Neural cell (in vitro differentiated cells): ENCODE measurements at regions not wholly inside any gene's neighbourhood (a gene's known extent, or its start where the extent isn't known, plus 50 kb on each side); places are given as distances from the start of the nearest gene placed in this dataset.

ENCODE experiments used
- H2AFZ ChIP-seq: fragments of 200-600, 300-800 bp; sonication (generic), shearing (Covaris generic); 2 replicates; pipeline ENCODE4 v1.6.0; 2014; ENCODE audit warnings: low read depth, mild to moderate bottlenecking, antibody characterized with exemption, low read length, moderate library complexity
- H3F3A ChIP-seq: fragments of 200-600 bp; shearing (Covaris generic); 2 replicates; pipeline ENCODE4 v1.6.1; 2016; ENCODE audit warnings: mild to moderate bottlenecking, moderate library complexity, mixed read lengths, antibody characterized with exemption, low read length; ENCODE audit not compliant: insufficient read depth, poor library complexity, severe bottlenecking
- H3K27ac ChIP-seq: fragments of 200-600, 300-800 bp; sonication (generic), shearing (Covaris generic); 2 replicates; pipeline ENCODE4 v1.5.1; 2014; ENCODE audit warnings: mild to moderate bottlenecking, low read length, moderate library complexity
- H3K27me3 ChIP-seq: fragments of 300-800, 200-600 bp; sonication (generic), shearing (Covaris generic); 2 replicates; pipeline ENCODE4 v1.6.0; 2014; ENCODE audit warnings: mild to moderate bottlenecking, low read depth, low read length, moderate library complexity; ENCODE audit not compliant: insufficient read depth
- H3K36me3 ChIP-seq: fragments of 300-800, 200-600 bp; sonication (generic), shearing (Covaris generic); 2 replicates; pipeline ENCODE4 v1.5.1; 2014; ENCODE audit warnings: mild to moderate bottlenecking, antibody characterized with exemption, low read length, moderate library complexity; ENCODE audit not compliant: insufficient read depth
- H3K4me2 ChIP-seq: fragments of 300-800, 200-600 bp; sonication (generic), shearing (Covaris generic); 2 replicates; pipeline ENCODE4 v1.6.0; 2014; ENCODE audit warnings: mild to moderate bottlenecking, low read length
- H3K4me3 ChIP-seq: fragments of 300-800, 200-600 bp; sonication (generic), shearing (Covaris generic); 2 replicates; pipeline ENCODE4 v1.5.1; 2014; ENCODE audit warnings: mild to moderate bottlenecking, low read length, moderate library complexity
- H3K79me2 ChIP-seq: fragments of 200-600 bp; shearing (Covaris generic); replicated peaks from 2 replicates; pipeline ENCODE4 v1.6.0; 2014; ENCODE audit warnings: mild to moderate bottlenecking, low read length, moderate library complexity; ENCODE audit not compliant: insufficient read depth
- H3K9ac ChIP-seq: fragments of 300-800, 200-600 bp; sonication (generic), shearing (Covaris generic); 2 replicates; pipeline ENCODE4 v1.6.1; 2016; ENCODE audit warnings: mild to moderate bottlenecking, low read length, mixed read lengths
- H3K9me2 ChIP-seq: fragments of 200-600 bp; shearing (Covaris generic); 2 replicates; pipeline ENCODE4 v1.6.1; 2016; ENCODE audit warnings: mild to moderate bottlenecking, low read length, mixed read lengths; ENCODE audit not compliant: insufficient read depth
- H3K9me3 ChIP-seq: fragments of 200-600, 300-800 bp; sonication (generic), shearing (Covaris generic); 2 replicates; pipeline ENCODE4 v1.6.1; 2016; ENCODE audit warnings: mild to moderate bottlenecking, mixed run types, low read length, moderate library complexity, mixed read lengths
- H4K20me1 ChIP-seq: fragments of 200-600 bp; shearing (Covaris generic); 2 replicates; pipeline ENCODE4 v1.6.1; 2016; ENCODE audit warnings: mild to moderate bottlenecking, mixed run types; ENCODE audit not compliant: insufficient read depth
- EP300 ChIP-seq: fragments of 450-650 bp; conservative IDR thresholded peaks from 2 replicates; pipeline ENCODE4 v1.6.1; 2014; ENCODE audit warnings: antibody characterized with exemption, mild to moderate bottlenecking, moderate library complexity; ENCODE audit not compliant: poor library complexity, severe bottlenecking
- EZH2 ChIP-seq: fragments of 200-600, 300-800 bp; shearing (Covaris generic), sonication (generic); IDR thresholded peaks from 2 replicates; pipeline ENCODE4 v1.6.1; 2014; ENCODE audit warnings: antibody characterized with exemption, low read length, borderline replicate concordance, mild to moderate bottlenecking; ENCODE audit not compliant: insufficient read depth, poor library complexity, severe bottlenecking
- MXI1 ChIP-seq: fragments of 450-650 bp; conservative IDR thresholded peaks from 2 replicates; pipeline ENCODE4 v1.6.1; 2014; ENCODE audit warnings: antibody characterized with exemption, mild to moderate bottlenecking; ENCODE audit not compliant: poor library complexity, severe bottlenecking
- POLR2AphosphoS5 ChIP-seq: IDR thresholded peaks from 2 replicates; pipeline ENCODE4 v1.6.1; 2012
- RAD21 ChIP-seq: fragments of 450-650 bp; conservative IDR thresholded peaks from 2 replicates; pipeline ENCODE4 v1.6.1; 2014; ENCODE audit warnings: antibody characterized with exemption, mild to moderate bottlenecking, moderate library complexity
- REST ChIP-seq: IDR thresholded peaks from 2 replicates; pipeline ENCODE4 v1.6.1; 2012; ENCODE audit warnings: borderline replicate concordance
- TAF1 ChIP-seq: IDR thresholded peaks from 2 replicates; pipeline ENCODE4 v1.6.1; 2012; ENCODE audit warnings: low read depth
- TF ChIP-seq, protein P1 (sequence below): fragments of 450-650 bp; IDR thresholded peaks from 2 replicates; pipeline ENCODE4 v1.5.1; 2014; ENCODE audit warnings: antibody characterized with exemption, mild to moderate bottlenecking, moderate library complexity; ENCODE audit not compliant: poor library complexity, severe bottlenecking

- no peaks in the 10 kb centered on the region for H3K79me2 ChIP-seq
- H3K4me3 ChIP-seq, result no peak overlapping the region
- H3K9me3 ChIP-seq, result no peaks in the 10 kb centered on the region
- H3K9ac ChIP-seq, result no peak overlapping the region
- no peaks in the 10 kb centered on the region for H3K9me2 ChIP-seq
- TF ChIP-seq MXI1 (no peak), POLR2AphosphoS5 (no peak)
- TF ChIP-seq, protein P1, sequence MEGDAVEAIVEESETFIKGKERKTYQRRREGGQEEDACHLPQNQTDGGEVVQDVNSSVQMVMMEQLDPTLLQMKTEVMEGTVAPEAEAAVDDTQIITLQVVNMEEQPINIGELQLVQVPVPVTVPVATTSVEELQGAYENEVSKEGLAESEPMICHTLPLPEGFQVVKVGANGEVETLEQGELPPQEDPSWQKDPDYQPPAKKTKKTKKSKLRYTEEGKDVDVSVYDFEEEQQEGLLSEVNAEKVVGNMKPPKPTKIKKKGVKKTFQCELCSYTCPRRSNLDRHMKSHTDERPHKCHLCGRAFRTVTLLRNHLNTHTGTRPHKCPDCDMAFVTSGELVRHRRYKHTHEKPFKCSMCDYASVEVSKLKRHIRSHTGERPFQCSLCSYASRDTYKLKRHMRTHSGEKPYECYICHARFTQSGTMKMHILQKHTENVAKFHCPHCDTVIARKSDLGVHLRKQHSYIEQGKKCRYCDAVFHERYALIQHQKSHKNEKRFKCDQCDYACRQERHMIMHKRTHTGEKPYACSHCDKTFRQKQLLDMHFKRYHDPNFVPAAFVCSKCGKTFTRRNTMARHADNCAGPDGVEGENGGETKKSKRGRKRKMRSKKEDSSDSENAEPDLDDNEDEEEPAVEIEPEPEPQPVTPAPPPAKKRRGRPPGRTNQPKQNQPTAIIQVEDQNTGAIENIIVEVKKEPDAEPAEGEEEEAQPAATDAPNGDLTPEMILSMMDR, result no peak
- no peaks in the 10 kb centered on the region for H3F3A ChIP-seq
- H4K20me1 ChIP-seq, result no peaks in the 10 kb centered on the region
- no peak overlapping the region for H2AFZ ChIP-seq
- H3K36me3 ChIP-seq, result no peaks in the 10 kb centered on the region
- no peaks in the 10 kb centered on the region for H3K27me3 ChIP-seq
- peak overlapping the region; percentile 56 for H3K27ac ChIP-seq
- no peak overlapping the region for H3K4me2 ChIP-seq
Observed at GRCh38 chr2:14270036-14270582, 362.4 kb upstream of the LRATD1 start.

GRCh38 chr2:14272396-14273075, 360.0 kb upstream of the LRATD1 start:
- Histone ChIP-seq H3K27ac (no peak overlapping the region), H3K4me3 (no peak overlapping the region), H4K20me1 (no peaks in the 10 kb centered on the region), H3K36me3 (no peaks in the 10 kb centered on the region), H3K9me3 (peaks cover 3% of the 10 kb centered on the region), H2AFZ (no peak overlapping the region), H3F3A (no peaks in the 10 kb centered on the region), H3K79me2 (no peaks in the 10 kb centered on the region), H3K9me2 (no peaks in the 10 kb centered on the region), H3K4me2 (no peak overlapping the region), H3K27me3 (no peaks in the 10 kb centered on the region), H3K9ac (no peak overlapping the region)
- TF ChIP-seq TAF1, result no peak
- TF ChIP-seq RAD21, result no peak
- no peak for TF ChIP-seq REST
- TF ChIP-seq EZH2, result no peak
- no peak for TF ChIP-seq MXI1
- no peak for TF ChIP-seq EP300
- TF ChIP-seq, protein P1, result no peak
- no peak for TF ChIP-seq POLR2AphosphoS5
